ENCODE measurements at regions not wholly inside any gene's neighbourhood (a gene's known extent, or its start where the extent isn't known, plus 50 kb on each side); places are given as distances from the start of the nearest gene placed in this dataset.

- Histone ChIP-seq H3K27me3 (ENCODE audit: control insufficient read depth, insufficient read depth, low read length) (no peaks in the 10 kb centered on the region), H3K36me3 (ENCODE audit: control insufficient read depth, insufficient read depth, low read length) (no peaks in the 10 kb centered on the region), H3K4me3 (ENCODE audit: low read depth, low read length) (no peak overlapping the region)
- no peak for TF ChIP-seq CTCF (IDR thresholded peaks at IDR 0.05; ENCODE audit: insufficient read depth, low read length, poor library complexity, severe bottlenecking)
- no peak for DNase-seq (ENCODE audit: low read depth)
Measured at GRCh38 chr20:12466915-12467314, 541.9 kb upstream of the SPTLC3 start.

- H3K4me3 ChIP-seq (ENCODE audit: low read depth, low read length), result no peak overlapping the region
- H3K27me3 ChIP-seq (ENCODE audit: control insufficient read depth, insufficient read depth, low read length), result no peaks in the 10 kb centered on the region
- no peak for TF ChIP-seq CTCF (IDR thresholded peaks at IDR 0.05; ENCODE audit: insufficient read depth, low read length, poor library complexity, severe bottlenecking)
- no peaks in the 10 kb centered on the region for H3K36me3 ChIP-seq (ENCODE audit: control insufficient read depth, insufficient read depth, low read length)
- DNase-seq (ENCODE audit: low read depth), result no peak
Measured at GRCh38 chr20:12467758-12468157, 541.0 kb upstream of the SPTLC3 start.

DNA sequence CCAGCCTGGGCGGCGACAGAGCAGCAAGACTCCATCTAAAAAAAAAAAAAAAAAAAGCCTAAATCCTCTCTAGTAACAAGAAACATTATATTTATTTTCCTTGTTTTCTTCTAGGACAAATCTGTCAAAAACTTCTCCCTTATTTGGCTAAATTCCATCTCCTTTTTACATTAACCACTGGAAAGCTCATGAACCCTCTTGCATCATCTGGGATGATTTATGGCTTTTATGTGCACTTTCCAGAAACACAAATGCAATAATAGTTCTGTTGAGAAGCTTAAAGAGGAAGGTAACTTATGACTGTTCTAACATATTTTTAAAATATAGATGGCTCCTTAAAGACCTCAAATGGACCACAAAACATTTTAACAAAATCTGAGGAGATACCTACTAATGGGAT lies 526.1 kb upstream of the SPTLC3 start:
- no peak for DNase-seq (ENCODE audit: low read depth)
- H3K27me3 ChIP-seq (ENCODE audit: control insufficient read depth, insufficient read depth, low read length), result no peaks in the 10 kb centered on the region

GRCh38 chr20:12502443-12502842 lies 506.3 kb upstream of the SPTLC3 start:
- no peak overlapping the region for H3K4me3 ChIP-seq (ENCODE audit: low read depth, low read length)
- no peaks in the 10 kb centered on the region for H3K36me3 ChIP-seq (ENCODE audit: control insufficient read depth, insufficient read depth, low read length)
- TF ChIP-seq CTCF (IDR thresholded peaks at IDR 0.05; ENCODE audit: insufficient read depth, low read length, poor library complexity, severe bottlenecking), result no peak
- H3K27me3 ChIP-seq (ENCODE audit: control insufficient read depth, insufficient read depth, low read length), result no peaks in the 10 kb centered on the region
- no peak for DNase-seq (ENCODE audit: low read depth)

More for the DNA sequence above, 526.1 kb upstream of the SPTLC3 start:
- H3K36me3 ChIP-seq (ENCODE audit: control insufficient read depth, insufficient read depth, low read length), result no peaks in the 10 kb centered on the region
- no peak overlapping the region for H3K4me3 ChIP-seq (ENCODE audit: low read depth, low read length)
- no peak for TF ChIP-seq CTCF (IDR thresholded peaks at IDR 0.05; ENCODE audit: insufficient read depth, low read length, poor library complexity, severe bottlenecking)

- no peak for TF ChIP-seq CTCF (IDR thresholded peaks at IDR 0.05; ENCODE audit: insufficient read depth, low read length, poor library complexity, severe bottlenecking)
- no peak for DNase-seq (ENCODE audit: low read depth)
- H3K4me3 ChIP-seq (ENCODE audit: low read depth, low read length), result no peak overlapping the region
- H3K36me3 ChIP-seq (ENCODE audit: control insufficient read depth, insufficient read depth, low read length), result no peaks in the 10 kb centered on the region
- H3K27me3 ChIP-seq (ENCODE audit: control insufficient read depth, insufficient read depth, low read length), result no peaks in the 10 kb centered on the region
Measured at GRCh38 chr20:12504779-12505178, 504.0 kb upstream of the SPTLC3 start.

DNA sequence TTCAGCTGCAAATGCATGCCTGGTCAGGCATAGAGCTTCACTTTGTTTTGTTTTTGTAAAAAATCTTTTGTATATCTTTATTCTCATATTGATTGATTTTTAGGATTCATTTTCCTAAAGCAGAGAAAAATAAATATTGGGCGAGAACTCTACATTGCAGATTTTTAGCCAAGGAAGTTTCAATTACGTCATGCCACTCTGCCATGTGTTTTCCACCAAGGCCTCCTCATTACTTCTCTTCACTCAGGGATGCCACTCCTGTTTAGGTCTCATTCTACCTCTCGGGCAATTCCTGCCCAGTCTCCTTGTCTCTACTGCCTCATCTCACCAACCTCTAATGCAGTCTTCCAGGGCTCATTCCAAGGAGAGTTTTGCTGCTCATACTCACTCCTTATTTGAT lies 497.3 kb upstream of the SPTLC3 start:
- no peak for DNase-seq (ENCODE audit: low read depth)
- TF ChIP-seq CTCF (IDR thresholded peaks at IDR 0.05; ENCODE audit: insufficient read depth, low read length, poor library complexity, severe bottlenecking), result no peak
- Histone ChIP-seq H3K36me3 (ENCODE audit: control insufficient read depth, insufficient read depth, low read length) (no peaks in the 10 kb centered on the region), H3K4me3 (ENCODE audit: low read depth, low read length) (no peak overlapping the region), H3K27me3 (ENCODE audit: control insufficient read depth, insufficient read depth, low read length) (no peaks in the 10 kb centered on the region)
